HepG2 (cell line): ENCODE measurements at regions not wholly inside any gene's neighbourhood (a gene's known extent, or its start where the extent isn't known, plus 50 kb on each side); places are given as distances from the start of the nearest gene placed in this dataset.

Experiments
- CTCF ChIP-seq: sonication (generic); formaldehyde crosslinking; IDR thresholded peaks from 2 replicates; pipeline ENCODE4 v1.5.0; 2020; ENCODE audit warnings: mild to moderate bottlenecking, missing genetic modification reagents, moderate library complexity
- EZH2 ChIP-seq: conservative IDR thresholded peaks from 2 replicates; pipeline ENCODE4 v1.6.1; 2012; ENCODE audit warnings: mild to moderate bottlenecking, low read depth, low read length, moderate library complexity
- GTF2F1 ChIP-seq: fragments of 150-350 bp; IDR thresholded peaks from 2 replicates; pipeline ENCODE4 v1.6.1; 2014; ENCODE audit warnings: low read length
- NCOA1 ChIP-seq: sonication (generic); formaldehyde crosslinking; IDR thresholded peaks from 2 replicates; pipeline ENCODE4 v1.9.0; 2021; ENCODE audit warnings: missing genetic modification reagents
- SCMH1 ChIP-seq: sonication (generic); formaldehyde crosslinking; IDR thresholded peaks from 2 replicates; pipeline ENCODE4 v1.9.0; 2021; ENCODE audit warnings: missing genetic modification reagents, mild to moderate bottlenecking, borderline replicate concordance

GRCh38 chr4:129167640-129168260 is 71.8 kb downstream of the C4orf33 start:
- TF ChIP-seq SCMH1 (CRISPR knock-in tag) (no peak), CTCF (CRISPR knock-in tag) (peak; percentile 48), EZH2 (no peak), GTF2F1 (no peak), NCOA1 (CRISPR knock-in tag) (no peak)
